SK-N-SH (cell line): ENCODE measurements at regions not wholly inside any gene's neighbourhood (a gene's known extent, or its start where the extent isn't known, plus 50 kb on each side); places are given as distances from the start of the nearest gene placed in this dataset.

Source experiments
- CTCF ChIA-PET: fragments of 300-600, 350-600 bp; formaldehyde crosslinking; extraction: SDS; loops from one replicate; lab custom pipeline; 2021; lab: Yijun Ruan, JAX
- POLR2A ChIA-PET: fragments of 350-600 bp; sonication (Branson Sonifier 250); formaldehyde crosslinking; extraction: SDS; loops from one replicate; lab custom pipeline; 2020; ENCODE audit warnings: antibody characterized with exemption, inconsistent platforms; lab: Yijun Ruan, JAX
- DNase-seq: peaks from one replicate; pipeline ENCODE4 v3.0.0; 2012
- H2AFZ ChIP-seq: fragments of 200-600 bp; sonication (generic); 2 replicates; pipeline ENCODE4 v1.8.1; 2016; ENCODE audit warnings: antibody characterized with exemption, mild to moderate bottlenecking, low read depth
- H3F3A ChIP-seq: fragments of 200-600 bp; sonication (generic); replicated peaks from 2 replicates; pipeline ENCODE3; 2016; ENCODE audit warnings: antibody characterized with exemption, mild to moderate bottlenecking; ENCODE audit not compliant: insufficient read depth
- H3K27ac ChIP-seq, 2 experiments: fragments of 200-500 bp in 1 of 2; fragments of 200-600 bp in 1 of 2; sonication (Bioruptor generic) in 1 of 2; sonication (generic), shearing (Covaris generic) in 1 of 2; 2 replicates each; pipeline versions ENCODE4 v1.5.1 to v1.6.1; 2014 to 2016; ENCODE audit warnings: low read depth in 2 of 2, inconsistent platforms in 1 of 2, low read length in 1 of 2, mild to moderate bottlenecking in 1 of 2, mixed read lengths in 1 of 2
- H3K27me3 ChIP-seq: fragments of 200-600 bp; sonication (generic), shearing (Covaris generic); 2 replicates; pipeline ENCODE4 v1.6.1; 2016; ENCODE audit warnings: mixed run types; ENCODE audit not compliant: insufficient read depth
- H3K36me3 ChIP-seq, 2 experiments: fragments of 200-500 bp in 1 of 2; fragments of 200-600 bp in 1 of 2; sonication (Bioruptor generic) in 1 of 2; sonication (generic) in 1 of 2; replicated peaks in 1 of 2; 2 replicates each; pipeline versions ENCODE3 to v1.5.1; 2014 to 2016; ENCODE audit warnings: low read length in 1 of 2, mild to moderate bottlenecking in 1 of 2; ENCODE audit not compliant: insufficient read depth in 2 of 2, control insufficient read depth in 1 of 2
- H3K4me1 ChIP-seq, 2 experiments: fragments of 200-500 bp in 1 of 2; fragments of 200-600 bp in 1 of 2; sonication (Bioruptor generic) in 1 of 2; sonication (generic), shearing (Covaris generic) in 1 of 2; 2 replicates each; pipeline versions ENCODE4 v1.5.1 to v1.6.1; 2014 to 2016; ENCODE audit warnings: low read depth in 1 of 2, low read length in 1 of 2, mixed run types in 1 of 2; ENCODE audit not compliant: insufficient read depth in 2 of 2, control insufficient read depth in 1 of 2
- H3K4me2 ChIP-seq: fragments of 200-600 bp; sonication (generic), shearing (Covaris generic); 2 replicates; pipeline ENCODE4 v1.6.1; 2017; ENCODE audit warnings: mixed run types
- H3K4me3 ChIP-seq, 2 experiments: fragments of 200-500 bp in 1 of 2; fragments of 200-600 bp in 1 of 2; sonication (Bioruptor generic) in 1 of 2; sonication (generic), shearing (Covaris generic) in 1 of 2; 2 replicates each; pipeline versions ENCODE4 v1.5.1 to v1.8.1; 2014 to 2016; ENCODE audit warnings: low read depth in 2 of 2, inconsistent platforms in 1 of 2, low read length in 1 of 2, mild to moderate bottlenecking in 1 of 2, mixed read lengths in 1 of 2, moderate library complexity in 1 of 2
- H3K79me2 ChIP-seq: fragments of 200-600 bp; sonication (generic); 2 replicates; pipeline ENCODE4 v1.8.1; 2017; ENCODE audit warnings: mild to moderate bottlenecking; ENCODE audit not compliant: insufficient read depth
- H3K9ac ChIP-seq: fragments of 200-600 bp; sonication (generic); 2 replicates; pipeline ENCODE4 v1.6.1; 2017; ENCODE audit warnings: mixed run types
- H3K9me2 ChIP-seq: fragments of 200-600 bp; sonication (generic); 2 replicates; pipeline ENCODE4 v1.6.1; 2017; ENCODE audit warnings: mixed run types
- H3K9me3 ChIP-seq: fragments of 200-600 bp; sonication (generic); 2 replicates; pipeline ENCODE4 v1.6.1; 2017; ENCODE audit warnings: mixed run types, mild to moderate bottlenecking, moderate library complexity
- H4K20me1 ChIP-seq: fragments of 200-600 bp; sonication (generic); 2 replicates; pipeline ENCODE4 v1.6.1; 2017; ENCODE audit warnings: mild to moderate bottlenecking, mixed run types; ENCODE audit not compliant: insufficient read depth
- CHD2 ChIP-seq: fragments of 150-350 bp; IDR thresholded peaks from 2 replicates; pipeline ENCODE4 v1.6.1; 2018; ENCODE audit warnings: low read length; ENCODE audit not compliant: partially characterized antibody
- FOSL2 ChIP-seq: IDR thresholded peaks from 2 replicates; pipeline ENCODE4 v1.4.0; 2012; ENCODE audit warnings: low read depth, mild to moderate bottlenecking, moderate library complexity, borderline replicate concordance
- FOXM1 ChIP-seq: IDR thresholded peaks from 2 replicates; pipeline ENCODE4 v1.4.0; 2012; ENCODE audit warnings: low read depth, mild to moderate bottlenecking
- GABPA ChIP-seq: IDR thresholded peaks from 2 replicates; pipeline ENCODE4 v1.4.0; 2012; ENCODE audit warnings: low read depth, mild to moderate bottlenecking
- GATA2 ChIP-seq: sonication (generic); formaldehyde crosslinking; IDR thresholded peaks from 2 replicates; pipeline ENCODE4 v1.5.0; 2020; ENCODE audit warnings: mild to moderate bottlenecking, missing genetic modification reagents
- MEF2A ChIP-seq: IDR thresholded peaks from 2 replicates; pipeline ENCODE4 v1.4.0; 2012; ENCODE audit warnings: low read depth, borderline replicate concordance
- POLR2AphosphoS5 ChIP-seq: IDR thresholded peaks from 2 replicates; pipeline ENCODE4 v1.6.1; 2012; ENCODE audit warnings: low read depth, low read length
- SMC3 ChIP-seq: IDR thresholded peaks from 2 replicates; pipeline ENCODE4 v1.6.1; 2012; ENCODE audit warnings: low read depth, low read length, improper control_type of control experiment
- TEAD4 ChIP-seq: IDR thresholded peaks from 2 replicates; pipeline ENCODE4 v1.4.0; 2012; ENCODE audit warnings: mild to moderate bottlenecking, borderline replicate concordance; ENCODE audit not compliant: insufficient read depth
- WGBS: methylation state at CpG from one replicate; pipeline ENCODE4 v1.1.6; 2017; ENCODE audit warnings: low lambda C conversion rate; 5-methylcytosine and 5-hydroxymethylcytosine counted together
- TF ChIP-seq, protein P1 (sequence below): IDR thresholded peaks from 2 replicates; pipeline ENCODE4 v1.6.1; 2012; ENCODE audit warnings: mild to moderate bottlenecking, low read depth, low read length, moderate library complexity
- TF ChIP-seq, protein P2 (sequence below): fragments of 200-600 bp; sonication (generic); IDR thresholded peaks from 2 replicates; pipeline ENCODE4 v1.6.1; 2017; ENCODE audit warnings: antibody characterized with exemption, mild to moderate bottlenecking, moderate library complexity

DNA sequence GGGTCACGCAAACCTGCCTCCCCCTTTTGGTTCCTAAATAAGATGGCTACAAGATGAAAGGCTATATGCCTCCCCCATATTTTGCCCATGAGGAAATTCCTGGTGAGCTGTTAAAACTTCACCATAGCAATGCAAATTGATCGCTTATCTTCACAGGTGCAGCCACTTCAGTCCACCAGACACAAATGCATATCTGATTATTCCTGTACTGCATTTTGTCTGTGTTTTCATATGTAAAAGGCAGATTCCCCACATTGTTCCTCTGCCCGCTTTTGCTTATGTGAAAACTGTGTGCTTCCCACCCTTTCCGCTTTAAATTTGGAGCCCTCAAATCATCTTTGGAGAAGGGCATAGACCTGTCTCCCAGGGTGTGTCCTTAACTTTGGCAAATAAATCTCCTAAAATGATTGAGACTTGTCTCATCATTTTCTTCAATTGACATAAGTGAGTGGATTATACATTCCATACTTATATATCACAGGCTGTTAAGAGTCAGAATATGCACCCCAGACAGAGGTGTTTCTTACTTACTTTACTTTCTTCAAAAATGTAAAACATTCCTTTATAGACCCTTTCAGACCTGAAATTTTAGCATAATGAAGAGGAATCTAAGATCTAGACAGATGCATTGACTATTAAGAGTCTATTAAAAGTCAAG, 116.4 kb downstream of the CASP12 start:
- no peaks in the 10 kb centered on the region for H3K36me3 ChIP-seq
- no peaks in the 10 kb centered on the region for H3K9me2 ChIP-seq
- ChIA-PET POLR2A (no interaction called here), CTCF (interaction anchor here (0.6 kb wide), 1 partner anchor 26 kb away, joined by 3 read pairs; no protein-coding TSS in a partner anchor)
- H2AFZ ChIP-seq = no peak overlapping the region
- DNase-seq = no peak
- no peaks in the 10 kb centered on the region for H4K20me1 ChIP-seq
- H3K4me1 ChIP-seq = no peaks in the 10 kb centered on the region
- TF ChIP-seq POLR2AphosphoS5 (no peak), GABPA (no peak), CHD2 (no peak), FOSL2 (no peak), TEAD4 (no peak), FOXM1 (no peak), SMC3 (no peak), GATA2 (CRISPR knock-in tag) (no peak)
- TF ChIP-seq, protein P1, sequence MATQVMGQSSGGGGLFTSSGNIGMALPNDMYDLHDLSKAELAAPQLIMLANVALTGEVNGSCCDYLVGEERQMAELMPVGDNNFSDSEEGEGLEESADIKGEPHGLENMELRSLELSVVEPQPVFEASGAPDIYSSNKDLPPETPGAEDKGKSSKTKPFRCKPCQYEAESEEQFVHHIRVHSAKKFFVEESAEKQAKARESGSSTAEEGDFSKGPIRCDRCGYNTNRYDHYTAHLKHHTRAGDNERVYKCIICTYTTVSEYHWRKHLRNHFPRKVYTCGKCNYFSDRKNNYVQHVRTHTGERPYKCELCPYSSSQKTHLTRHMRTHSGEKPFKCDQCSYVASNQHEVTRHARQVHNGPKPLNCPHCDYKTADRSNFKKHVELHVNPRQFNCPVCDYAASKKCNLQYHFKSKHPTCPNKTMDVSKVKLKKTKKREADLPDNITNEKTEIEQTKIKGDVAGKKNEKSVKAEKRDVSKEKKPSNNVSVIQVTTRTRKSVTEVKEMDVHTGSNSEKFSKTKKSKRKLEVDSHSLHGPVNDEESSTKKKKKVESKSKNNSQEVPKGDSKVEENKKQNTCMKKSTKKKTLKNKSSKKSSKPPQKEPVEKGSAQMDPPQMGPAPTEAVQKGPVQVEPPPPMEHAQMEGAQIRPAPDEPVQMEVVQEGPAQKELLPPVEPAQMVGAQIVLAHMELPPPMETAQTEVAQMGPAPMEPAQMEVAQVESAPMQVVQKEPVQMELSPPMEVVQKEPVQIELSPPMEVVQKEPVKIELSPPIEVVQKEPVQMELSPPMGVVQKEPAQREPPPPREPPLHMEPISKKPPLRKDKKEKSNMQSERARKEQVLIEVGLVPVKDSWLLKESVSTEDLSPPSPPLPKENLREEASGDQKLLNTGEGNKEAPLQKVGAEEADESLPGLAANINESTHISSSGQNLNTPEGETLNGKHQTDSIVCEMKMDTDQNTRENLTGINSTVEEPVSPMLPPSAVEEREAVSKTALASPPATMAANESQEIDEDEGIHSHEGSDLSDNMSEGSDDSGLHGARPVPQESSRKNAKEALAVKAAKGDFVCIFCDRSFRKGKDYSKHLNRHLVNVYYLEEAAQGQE = no peak
- WGBS = 90% methylated on average over 4 of the region's 4 CpGs
- no peak overlapping the region for H3K4me3 ChIP-seq
- no peak overlapping the region for H3K27ac ChIP-seq
- no peak overlapping the region for H3K9ac ChIP-seq
- no peaks in the 10 kb centered on the region for H3F3A ChIP-seq
- no peaks in the 10 kb centered on the region for H3K27me3 ChIP-seq
- H3K4me2 ChIP-seq = no peak overlapping the region
- H3K9me3 ChIP-seq = no peaks in the 10 kb centered on the region; the same call in 1 of the 2 replicates
- no peaks in the 10 kb centered on the region for H3K79me2 ChIP-seq

DNA sequence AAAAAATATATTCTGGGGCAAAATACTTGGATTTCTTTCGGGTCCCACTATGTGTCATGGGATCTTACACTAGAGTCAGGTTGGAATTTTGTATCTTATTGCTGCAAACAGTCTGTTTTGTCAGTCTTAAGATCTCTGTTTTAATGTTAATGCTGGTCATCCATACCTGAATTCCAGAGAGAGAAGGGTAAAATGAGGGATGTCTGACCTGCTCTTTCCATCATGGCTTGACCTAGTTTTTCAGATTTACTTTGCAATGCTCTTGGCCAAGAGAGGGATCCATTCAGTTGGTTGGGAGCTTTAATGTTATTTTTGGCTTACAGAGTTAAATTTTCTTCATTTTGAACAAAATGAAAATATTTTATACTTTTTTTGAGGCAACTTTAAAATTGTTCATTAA, 117.2 kb downstream of the CASP12 start:
- H3K9me2 ChIP-seq = no peaks in the 10 kb centered on the region
- H4K20me1 ChIP-seq = no peaks in the 10 kb centered on the region
- H3K9me3 ChIP-seq = no peaks in the 10 kb centered on the region; the same call in 1 of the 2 replicates
- no peak for DNase-seq
- H3K4me3 ChIP-seq = no peak overlapping the region
- 29% methylated on average over 1 of the region's 1 CpG for WGBS
- no peaks in the 10 kb centered on the region for H3K36me3 ChIP-seq
- no peaks in the 10 kb centered on the region for H3K4me1 ChIP-seq
- H3K79me2 ChIP-seq = no peaks in the 10 kb centered on the region
- no peak overlapping the region for H3K9ac ChIP-seq
- POLR2A ChIA-PET = no interaction called here
- CTCF ChIA-PET = interaction anchor here (0.6 kb wide), 1 partner anchor 25 kb away, joined by 3 read pairs; no protein-coding TSS in a partner anchor
- no peaks in the 10 kb centered on the region for H3K27me3 ChIP-seq
- H3K4me2 ChIP-seq = no peak overlapping the region
- H3F3A ChIP-seq = no peaks in the 10 kb centered on the region
- TF ChIP-seq, protein P2, sequence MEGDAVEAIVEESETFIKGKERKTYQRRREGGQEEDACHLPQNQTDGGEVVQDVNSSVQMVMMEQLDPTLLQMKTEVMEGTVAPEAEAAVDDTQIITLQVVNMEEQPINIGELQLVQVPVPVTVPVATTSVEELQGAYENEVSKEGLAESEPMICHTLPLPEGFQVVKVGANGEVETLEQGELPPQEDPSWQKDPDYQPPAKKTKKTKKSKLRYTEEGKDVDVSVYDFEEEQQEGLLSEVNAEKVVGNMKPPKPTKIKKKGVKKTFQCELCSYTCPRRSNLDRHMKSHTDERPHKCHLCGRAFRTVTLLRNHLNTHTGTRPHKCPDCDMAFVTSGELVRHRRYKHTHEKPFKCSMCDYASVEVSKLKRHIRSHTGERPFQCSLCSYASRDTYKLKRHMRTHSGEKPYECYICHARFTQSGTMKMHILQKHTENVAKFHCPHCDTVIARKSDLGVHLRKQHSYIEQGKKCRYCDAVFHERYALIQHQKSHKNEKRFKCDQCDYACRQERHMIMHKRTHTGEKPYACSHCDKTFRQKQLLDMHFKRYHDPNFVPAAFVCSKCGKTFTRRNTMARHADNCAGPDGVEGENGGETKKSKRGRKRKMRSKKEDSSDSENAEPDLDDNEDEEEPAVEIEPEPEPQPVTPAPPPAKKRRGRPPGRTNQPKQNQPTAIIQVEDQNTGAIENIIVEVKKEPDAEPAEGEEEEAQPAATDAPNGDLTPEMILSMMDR = no peak
- TF ChIP-seq GABPA = no peak
- no peak for TF ChIP-seq MEF2A
- no peak overlapping the region for H3K27ac ChIP-seq
- H2AFZ ChIP-seq = no peak overlapping the region
